ENCODE measurements at regions not wholly inside any gene's neighbourhood (a gene's known extent, or its start where the extent isn't known, plus 50 kb on each side); places are given as distances from the start of the nearest gene placed in this dataset.

- TF ChIP-seq FOXP4 (CRISPR knock-in tag; IDR thresholded peaks at IDR 0.05) (no peak), GRHL2 (CRISPR knock-in tag; IDR thresholded peaks at IDR 0.05; ENCODE audit: insufficient replicate concordance, severe bottlenecking) (no peak), JUN (CRISPR knock-in tag; IDR thresholded peaks at IDR 0.05) (no peak), STAT6 (CRISPR knock-in tag; conservative IDR thresholded peaks at IDR 0.05; ENCODE audit: low read depth) (no peak)
Measured at GRCh38 chr11:87405843-87406242, 368.1 kb downstream of the TMEM135 start (continued).

- CTCF ChIA-PET: interaction anchor here (0.9 kb wide), 1 partner anchor 15 kb away, joined by 3 read pairs; no protein-coding TSS in a partner anchor
- no peak overlapping the region for H3K4me3 Mint-ChIP-seq
- POLR2A ChIA-PET: no interaction called here
- no peaks in the 10 kb centered on the region for H3K27me3 Mint-ChIP-seq (ENCODE audit: low read depth)
- H3K4me1 Mint-ChIP-seq: no peaks in the 10 kb centered on the region
- ATAC-seq (no peak), DNase-seq (ENCODE audit: low spot score) (no peak)
- no peak overlapping the region for H3K27ac Mint-ChIP-seq
- TF ChIP-seq ZNF423 (CRISPR knock-in tag; IDR thresholded peaks at IDR 0.05) (no peak), USF2 (CRISPR knock-in tag; IDR thresholded peaks at IDR 0.05) (no peak), E2F4 (CRISPR knock-in tag; IDR thresholded peaks at IDR 0.05; ENCODE audit: borderline replicate concordance, low read depth) (no peak), TEAD1 (CRISPR knock-in tag; IDR thresholded peaks at IDR 0.05) (no peak), ZBTB21 (CRISPR knock-in tag; IDR thresholded peaks at IDR 0.05; ENCODE audit: borderline replicate concordance) (no peak), ARID4B (CRISPR knock-in tag; IDR thresholded peaks at IDR 0.05; ENCODE audit: borderline replicate concordance) (no peak), MXD4 (CRISPR knock-in tag; IDR thresholded peaks at IDR 0.05; ENCODE audit: borderline replicate concordance) (no peak), HMGA2 (CRISPR knock-in tag; IDR thresholded peaks at IDR 0.05) (no peak)
- peaks cover 11% of the 10 kb centered on the region for H3K9me3 Mint-ChIP-seq
- 0 out of 2 replicates have a peak, but pooled peaks cover 3% of the 10 kb centered on the region for H3K36me3 Mint-ChIP-seq
Measured at GRCh38 chr11:87405356-87405755, 367.6 kb downstream of the TMEM135 start.
